Activated CD4-positive, alpha-beta memory T cell treated with anti-CD3 and anti-CD28 coated beads, Interleukin-2, amount 10 ng/mL, durations not matched to agents 7 days and 5 days (primary cell): ENCODE measurements at regions not wholly inside any gene's neighbourhood (a gene's known extent, or its start where the extent isn't known, plus 50 kb on each side); places are given as distances from the start of the nearest gene placed in this dataset.

ENCODE experiments used
- CTCF ChIA-PET: fragments of 350-600 bp; sonication (Branson Sonifier 250); formaldehyde crosslinking; loops from one replicate; lab custom pipeline; 2021; ENCODE audit warnings: antibody characterized with exemption, inconsistent platforms; lab: Charles Lee
- POLR2A ChIA-PET: fragments of 350-600 bp; sonication (Branson Sonifier 250); formaldehyde crosslinking; loops from one replicate; lab custom pipeline; 2021; ENCODE audit warnings: antibody characterized with exemption; lab: Charles Lee
- DNase-seq: peaks from one replicate; pipeline ENCODE4 v3.0.0-alpha.2; 2020
- H3K27ac Mint-ChIP-seq: one replicate; pipeline ENCODE4 v1.8.0; 2021; ENCODE audit warnings: mild to moderate bottlenecking, mixed read lengths
- H3K27me3 Mint-ChIP-seq: one replicate; pipeline ENCODE4 v1.8.0; 2021; ENCODE audit warnings: mixed read lengths
- H3K36me3 Mint-ChIP-seq: one replicate; pipeline ENCODE4 v1.8.0; 2021; ENCODE audit warnings: low read depth, mixed read lengths
- H3K4me1 Mint-ChIP-seq: one replicate; pipeline ENCODE4 v1.8.0; 2021; ENCODE audit warnings: mixed read lengths
- H3K4me3 Mint-ChIP-seq: one replicate; pipeline ENCODE4 v1.8.0; 2021; ENCODE audit warnings: mild to moderate bottlenecking, mixed read lengths
- H3K9me3 Mint-ChIP-seq: one replicate; pipeline ENCODE4 v1.8.0; 2021; ENCODE audit warnings: mixed read lengths

DNA sequence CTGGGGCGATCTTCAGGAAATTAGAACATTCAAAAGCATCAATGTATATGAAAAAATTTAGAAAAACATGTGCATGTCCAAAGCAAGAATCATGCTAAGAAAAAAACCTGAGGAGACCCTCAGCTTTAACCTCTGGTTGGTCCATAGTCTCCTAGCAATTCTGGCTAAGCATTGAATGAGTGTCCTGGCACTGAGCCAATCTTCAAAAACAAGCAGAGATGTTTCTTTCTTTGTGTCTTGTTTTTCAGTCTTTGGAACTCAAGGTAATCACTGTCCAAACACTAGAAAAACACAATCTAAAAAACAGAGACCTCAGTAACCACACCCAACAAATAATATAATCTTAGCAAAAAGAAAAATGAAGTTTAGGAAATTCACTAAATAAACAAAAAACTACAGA is 205.4 kb upstream of the CARD18 start:
- no peak for DNase-seq
- Mint-ChIP-seq H3K27ac (no peak overlapping the region), H3K9me3 (peaks cover under 1% of the 10 kb centered on the region), H3K4me1 (no peaks in the 10 kb centered on the region), H3K4me3 (no peak overlapping the region), H3K27me3 (no peaks in the 10 kb centered on the region), H3K36me3 (no peaks in the 10 kb centered on the region)
- ChIA-PET POLR2A (no interaction called here), CTCF (no interaction called here)

DNA sequence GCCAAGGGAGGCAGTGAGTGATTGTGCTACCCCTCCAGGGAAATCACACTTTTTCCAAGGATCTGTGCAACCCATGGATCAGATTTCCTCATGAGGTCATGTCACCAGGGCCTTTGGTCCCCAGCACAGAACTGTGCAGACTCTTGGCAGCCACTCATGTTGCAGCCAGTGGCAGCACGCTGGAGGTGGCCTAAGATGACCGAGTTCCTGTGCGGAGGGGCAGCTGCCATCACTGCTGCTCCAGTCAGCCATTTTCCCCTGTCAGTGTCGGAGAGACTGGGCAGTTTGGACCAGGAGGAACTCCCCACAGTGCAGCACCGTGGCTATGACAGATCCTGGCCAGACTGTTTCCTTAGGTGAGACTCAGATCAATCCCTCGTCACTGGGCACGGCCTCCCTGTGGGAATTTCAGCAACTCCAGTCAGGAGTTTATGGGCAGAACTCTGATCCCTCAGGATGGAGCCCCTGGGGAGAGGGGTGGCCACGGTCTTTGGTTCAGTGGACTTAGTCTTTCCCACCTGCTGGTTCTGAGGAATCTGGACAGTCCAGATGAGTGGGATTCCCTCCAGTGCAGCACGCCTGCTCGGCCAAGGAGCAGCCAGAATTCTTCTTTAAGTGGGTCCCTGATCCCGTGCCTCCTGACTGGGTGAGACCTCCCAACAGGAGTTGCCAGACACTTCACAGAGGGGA is 194.6 kb upstream of the CARD18 start:
- POLR2A ChIA-PET = no interaction called here
- DNase-seq = no peak
- no peak overlapping the region for H3K4me3 Mint-ChIP-seq
- H3K9me3 Mint-ChIP-seq = peaks cover 5% of the 10 kb centered on the region
- no peak overlapping the region for H3K27ac Mint-ChIP-seq
- no peaks in the 10 kb centered on the region for H3K27me3 Mint-ChIP-seq
- CTCF ChIA-PET = no interaction called here
- no peaks in the 10 kb centered on the region for H3K36me3 Mint-ChIP-seq
- no peaks in the 10 kb centered on the region for H3K4me1 Mint-ChIP-seq

DNA sequence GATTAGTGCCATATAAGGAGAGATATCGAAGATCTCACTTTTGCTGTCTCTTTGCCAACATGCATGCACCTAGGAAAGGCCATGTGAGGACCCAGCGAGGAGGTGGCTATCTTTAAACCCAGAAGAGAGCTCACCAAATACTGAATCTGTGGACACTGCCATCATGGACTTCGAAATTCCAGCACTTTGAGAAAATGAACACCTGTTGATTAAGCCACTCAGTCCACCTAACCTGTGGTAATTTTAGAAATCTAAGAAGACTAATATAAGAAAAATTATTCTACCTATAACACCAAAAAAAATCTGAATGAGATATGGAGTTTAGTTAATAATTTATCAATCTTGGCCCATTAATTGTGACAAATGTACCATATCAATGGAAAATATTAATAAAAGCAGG is 193.6 kb upstream of the CARD18 start:
- H3K4me3 Mint-ChIP-seq = no peak overlapping the region
- POLR2A ChIA-PET = no interaction called here
- DNase-seq = no peak
- H3K4me1 Mint-ChIP-seq = no peaks in the 10 kb centered on the region
- H3K27ac Mint-ChIP-seq = no peak overlapping the region
- H3K27me3 Mint-ChIP-seq = no peaks in the 10 kb centered on the region
- H3K9me3 Mint-ChIP-seq = peaks cover 5% of the 10 kb centered on the region
- CTCF ChIA-PET = no interaction called here
- no peaks in the 10 kb centered on the region for H3K36me3 Mint-ChIP-seq

DNA sequence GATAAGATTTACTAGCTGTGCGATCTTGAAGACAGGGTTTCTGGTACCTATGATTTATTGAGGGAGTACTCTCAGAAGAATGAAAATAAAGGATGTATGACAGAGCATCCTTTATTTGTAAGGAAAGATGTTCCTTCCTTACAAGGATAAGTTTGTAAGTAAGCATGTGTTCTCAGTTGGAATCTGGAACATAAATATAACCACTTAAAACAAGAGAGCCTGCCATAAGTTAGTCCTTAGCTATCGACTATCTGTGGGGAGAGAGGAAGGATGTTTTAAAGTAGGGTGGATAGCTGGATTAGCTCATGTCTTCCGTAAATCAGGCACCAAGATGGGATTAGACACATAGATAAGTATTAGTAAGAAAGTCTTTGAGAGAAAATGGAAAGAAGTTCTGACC is 192.6 kb upstream of the CARD18 start:
- DNase-seq = no peak
- no peaks in the 10 kb centered on the region for H3K4me1 Mint-ChIP-seq
- no peak overlapping the region for H3K27ac Mint-ChIP-seq
- POLR2A ChIA-PET = no interaction called here
- H3K36me3 Mint-ChIP-seq = no peaks in the 10 kb centered on the region
- H3K27me3 Mint-ChIP-seq = no peaks in the 10 kb centered on the region
- CTCF ChIA-PET = no interaction called here
- H3K9me3 Mint-ChIP-seq = peaks cover 5% of the 10 kb centered on the region
- no peak overlapping the region for H3K4me3 Mint-ChIP-seq

DNA sequence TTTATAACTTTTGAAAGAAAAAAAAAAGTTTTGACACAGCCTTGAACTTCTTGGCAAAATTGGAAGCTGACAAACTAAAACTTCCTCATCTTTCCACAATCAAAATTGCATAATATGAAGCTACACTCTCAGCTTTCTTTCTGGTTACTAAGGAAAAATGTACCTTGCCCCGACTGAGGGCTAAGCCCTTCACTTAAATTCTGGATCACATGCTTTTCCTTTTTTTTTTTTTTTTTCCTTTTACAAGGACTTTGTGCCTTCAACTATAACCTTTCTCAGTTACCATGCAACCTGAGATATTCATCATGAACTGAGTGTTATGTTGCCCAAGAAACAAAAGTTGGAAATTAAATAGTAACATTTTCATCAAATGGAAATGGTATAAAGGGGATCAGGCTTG is 188.5 kb upstream of the CARD18 start:
- ChIA-PET POLR2A (no interaction called here), CTCF (interaction anchor here (0.7 kb wide), 1 partner anchor 374 kb away, joined by 3 read pairs; no protein-coding TSS in a partner anchor)
- Mint-ChIP-seq H3K27me3 (no peaks in the 10 kb centered on the region), H3K9me3 (no peaks in the 10 kb centered on the region), H3K27ac (no peak overlapping the region), H3K36me3 (no peaks in the 10 kb centered on the region), H3K4me3 (no peak overlapping the region), H3K4me1 (no peaks in the 10 kb centered on the region)
- no peak for DNase-seq

DNA sequence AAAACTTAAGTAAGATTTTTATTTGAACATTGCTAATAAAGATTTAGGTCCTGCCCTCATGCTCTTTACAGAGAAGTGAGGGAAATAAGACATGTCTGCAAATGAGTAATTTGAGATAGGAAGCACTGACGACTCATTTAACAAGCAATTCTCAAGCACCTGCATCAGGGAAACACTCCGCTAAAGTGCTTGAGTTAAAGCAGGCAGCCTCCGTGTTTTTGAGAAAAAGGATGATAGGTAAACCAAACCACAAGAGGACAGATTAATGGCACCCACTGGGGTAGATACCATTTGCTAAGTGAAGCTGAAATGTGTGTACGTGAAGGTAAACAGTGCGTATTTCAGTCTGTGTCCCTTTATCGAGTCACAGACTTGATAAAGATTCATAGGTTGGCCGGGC is 184.6 kb upstream of the CARD18 start:
- H3K4me3 Mint-ChIP-seq = no peak overlapping the region
- H3K4me1 Mint-ChIP-seq = no peaks in the 10 kb centered on the region
- no peaks in the 10 kb centered on the region for H3K9me3 Mint-ChIP-seq
- H3K27ac Mint-ChIP-seq = no peak overlapping the region
- H3K27me3 Mint-ChIP-seq = peaks cover 2% of the 10 kb centered on the region
- CTCF ChIA-PET = interaction anchor here (1.0 kb wide), 1 partner anchor 121 kb away, joined by 3 read pairs; no protein-coding TSS in a partner anchor
- no peak for DNase-seq
- no peaks in the 10 kb centered on the region for H3K36me3 Mint-ChIP-seq
- POLR2A ChIA-PET = no interaction called here

DNA sequence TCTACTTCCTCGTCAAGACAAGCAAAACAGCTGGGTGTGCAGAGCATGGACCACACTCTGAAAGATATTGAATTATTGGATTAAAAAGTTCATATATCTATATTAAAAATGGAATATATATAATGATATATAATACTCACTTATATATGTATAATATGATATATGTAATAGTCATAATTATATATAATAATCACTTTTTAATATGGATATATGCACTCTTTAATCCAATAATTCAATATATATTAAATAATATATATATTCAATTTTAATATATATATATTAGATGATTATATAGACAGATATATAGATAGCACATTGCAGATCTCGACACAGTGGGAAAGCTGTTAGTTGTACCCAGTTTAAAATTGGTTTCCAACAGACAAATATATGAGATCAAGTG is 182.1 kb upstream of the CARD18 start:
- Mint-ChIP-seq H3K36me3 (no peaks in the 10 kb centered on the region), H3K9me3 (no peaks in the 10 kb centered on the region), H3K4me1 (no peaks in the 10 kb centered on the region), H3K27me3 (peaks cover 2% of the 10 kb centered on the region), H3K27ac (no peak overlapping the region), H3K4me3 (no peak overlapping the region)
- DNase-seq = no peak
- ChIA-PET CTCF (no interaction called here), POLR2A (no interaction called here)

DNA sequence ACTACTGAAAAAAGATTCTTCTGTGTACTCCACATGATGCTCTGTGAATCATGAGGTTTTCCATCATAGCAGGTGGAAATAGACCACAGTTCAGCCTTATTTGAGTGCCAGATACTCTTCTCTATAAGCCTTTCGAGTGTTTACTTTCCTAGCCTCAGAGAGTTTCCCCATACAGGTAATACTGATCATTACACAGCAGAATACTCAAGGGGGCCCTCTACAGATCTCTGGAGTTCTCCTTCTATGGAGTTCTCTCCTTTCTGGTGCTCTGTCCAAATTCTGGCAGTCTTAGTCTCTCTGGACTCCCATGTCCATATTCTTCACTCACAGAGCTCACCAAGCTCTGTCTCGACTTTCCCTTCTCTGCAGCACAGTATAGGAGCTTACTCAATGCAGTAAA is 175.7 kb upstream of the CARD18 start:
- Mint-ChIP-seq H3K4me1 (no peaks in the 10 kb centered on the region), H3K36me3 (no peaks in the 10 kb centered on the region), H3K9me3 (no peaks in the 10 kb centered on the region), H3K4me3 (no peak overlapping the region), H3K27ac (no peak overlapping the region), H3K27me3 (no peaks in the 10 kb centered on the region)
- ChIA-PET POLR2A (no interaction called here), CTCF (interaction anchor here (0.5 kb wide), 1 partner anchor 438 kb away, joined by 3 read pairs; no protein-coding TSS in a partner anchor)
- DNase-seq = no peak

DNA sequence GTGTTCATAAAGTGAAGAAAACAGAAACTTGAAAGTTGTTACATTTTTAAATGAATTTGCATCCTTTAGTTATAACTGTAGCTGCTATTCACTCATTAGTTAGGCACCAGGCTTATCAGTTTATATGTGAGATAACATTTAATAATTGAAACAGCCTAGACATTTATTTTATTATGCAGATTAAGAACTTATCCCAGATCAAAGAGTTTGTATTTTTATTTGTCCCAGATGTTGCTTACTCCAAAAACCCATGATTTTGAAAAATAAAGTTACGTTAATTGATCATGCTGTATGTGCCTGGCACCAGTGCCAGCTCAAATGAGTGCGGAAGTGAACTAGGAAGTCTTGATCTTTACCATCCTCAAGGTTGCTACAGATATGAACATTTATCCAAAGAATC is 172.7 kb upstream of the CARD18 start:
- Mint-ChIP-seq H3K36me3 (no peaks in the 10 kb centered on the region), H3K4me1 (no peaks in the 10 kb centered on the region), H3K27me3 (no peaks in the 10 kb centered on the region), H3K27ac (no peak overlapping the region), H3K4me3 (no peak overlapping the region), H3K9me3 (no peaks in the 10 kb centered on the region)
- ChIA-PET CTCF (interaction anchor here (0.6 kb wide), 1 partner anchor 148 kb away, joined by 3 read pairs; no protein-coding TSS in a partner anchor), POLR2A (no interaction called here)
- no peak for DNase-seq

DNA sequence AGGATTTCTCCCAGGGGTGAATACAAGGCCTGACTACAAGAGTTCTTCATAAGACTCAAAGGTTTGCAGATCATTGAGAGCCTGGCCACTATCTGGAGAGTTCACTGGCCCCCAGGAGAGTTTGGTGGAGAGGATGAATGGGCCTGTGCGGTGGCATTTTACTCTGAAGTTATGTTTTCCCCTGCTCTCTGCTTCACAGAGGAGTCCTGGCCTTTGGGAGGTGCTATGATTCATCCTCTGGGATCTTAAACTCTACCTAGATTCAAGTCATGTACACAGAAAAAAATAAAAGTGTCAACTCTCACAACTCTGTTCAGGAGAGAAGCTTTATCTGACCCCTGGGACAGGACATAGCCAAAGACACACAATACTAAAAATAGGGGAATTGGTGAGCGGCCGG is 159.1 kb upstream of the CARD18 start:
- POLR2A ChIA-PET = no interaction called here
- no peak overlapping the region for H3K27ac Mint-ChIP-seq

DNA sequence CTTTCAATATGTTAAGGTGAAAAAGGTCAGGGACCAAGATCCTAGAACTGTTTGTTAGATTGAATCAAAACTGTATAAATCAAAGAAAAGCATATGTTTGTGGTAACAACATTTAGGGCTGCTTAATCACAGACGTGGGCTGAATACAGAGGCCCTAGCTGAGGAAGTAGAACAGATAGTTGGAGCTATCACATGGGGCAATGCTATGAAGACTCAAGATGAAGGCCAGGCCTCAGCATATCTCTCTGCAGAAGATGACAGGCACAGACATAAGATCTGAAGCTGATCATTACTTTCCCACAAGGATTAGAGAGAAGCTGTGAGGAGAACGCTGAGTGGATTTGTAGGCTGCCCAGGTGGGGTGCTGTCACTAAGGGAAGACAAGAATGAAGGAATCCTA is 158.6 kb upstream of the CARD18 start:
- Mint-ChIP-seq H3K27me3 (no peaks in the 10 kb centered on the region), H3K27ac (no peak overlapping the region), H3K4me1 (peaks cover 7% of the 10 kb centered on the region), H3K4me3 (no peak overlapping the region), H3K9me3 (no peaks in the 10 kb centered on the region), H3K36me3 (no peaks in the 10 kb centered on the region)
- ChIA-PET POLR2A (no interaction called here), CTCF (no interaction called here)
- DNase-seq = no peak

More for the DNA sequence above, 159.1 kb upstream of the CARD18 start:
- CTCF ChIA-PET = interaction anchor here (1.4 kb wide), 1 partner anchor 7 kb away, joined by 3 read pairs; no protein-coding TSS in a partner anchor
- no peak for DNase-seq
- no peaks in the 10 kb centered on the region for H3K9me3 Mint-ChIP-seq
- H3K4me3 Mint-ChIP-seq = no peak overlapping the region
- no peaks in the 10 kb centered on the region for H3K36me3 Mint-ChIP-seq
- H3K4me1 Mint-ChIP-seq = peaks cover 7% of the 10 kb centered on the region
- H3K27me3 Mint-ChIP-seq = no peaks in the 10 kb centered on the region

DNA sequence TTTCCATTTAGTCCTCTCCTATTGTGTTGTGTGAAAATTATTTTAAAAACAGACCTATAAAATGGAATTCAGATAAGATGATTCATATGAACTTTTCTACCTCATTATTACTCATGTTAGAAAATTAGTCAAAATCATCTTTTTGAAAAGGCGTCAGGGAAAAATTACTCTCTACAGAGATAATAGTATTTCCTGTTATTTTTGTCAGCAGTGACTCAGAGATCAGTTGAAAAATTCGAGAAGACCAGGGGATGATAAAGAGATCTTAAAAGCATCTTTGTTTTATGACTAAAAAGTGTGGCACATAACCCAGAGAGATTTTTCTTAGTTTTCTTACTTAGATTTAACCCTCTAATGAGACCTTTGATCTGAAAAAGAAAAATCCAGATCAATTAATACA is 157.9 kb upstream of the CARD18 start:
- H3K4me3 Mint-ChIP-seq = no peak overlapping the region
- CTCF ChIA-PET = no interaction called here
- H3K9me3 Mint-ChIP-seq = no peaks in the 10 kb centered on the region
- DNase-seq = no peak
- no peak overlapping the region for H3K27ac Mint-ChIP-seq
- no peaks in the 10 kb centered on the region for H3K27me3 Mint-ChIP-seq
- no peaks in the 10 kb centered on the region for H3K36me3 Mint-ChIP-seq
- H3K4me1 Mint-ChIP-seq = peaks cover 7% of the 10 kb centered on the region
- POLR2A ChIA-PET = no interaction called here

DNA sequence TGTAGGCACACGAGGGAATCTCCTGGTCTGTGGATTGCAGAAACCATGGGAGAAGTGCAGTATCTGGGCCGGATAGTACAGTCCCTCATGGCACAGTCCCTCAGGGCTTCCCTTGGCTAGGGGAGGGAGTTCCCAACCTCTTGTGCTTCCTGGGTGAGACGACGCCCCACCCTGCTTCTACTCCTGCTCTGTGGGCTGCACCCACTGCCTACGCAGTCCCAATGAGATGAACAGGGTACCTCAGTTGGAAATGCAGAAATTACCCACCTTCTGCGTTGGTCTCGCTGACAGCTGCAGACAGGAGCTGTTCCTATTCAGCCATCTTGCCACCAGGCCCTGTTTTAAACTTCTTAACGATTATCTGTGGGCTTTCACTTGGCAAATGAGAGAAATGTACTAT is 157.2 kb upstream of the CARD18 start:
- no peak for DNase-seq
- H3K27ac Mint-ChIP-seq = no peak overlapping the region
- peaks cover 7% of the 10 kb centered on the region for H3K4me1 Mint-ChIP-seq
- H3K4me3 Mint-ChIP-seq = no peak overlapping the region
- ChIA-PET POLR2A (no interaction called here), CTCF (no interaction called here)
- no peaks in the 10 kb centered on the region for H3K36me3 Mint-ChIP-seq
- no peaks in the 10 kb centered on the region for H3K27me3 Mint-ChIP-seq
- H3K9me3 Mint-ChIP-seq = peaks cover 1% of the 10 kb centered on the region

DNA sequence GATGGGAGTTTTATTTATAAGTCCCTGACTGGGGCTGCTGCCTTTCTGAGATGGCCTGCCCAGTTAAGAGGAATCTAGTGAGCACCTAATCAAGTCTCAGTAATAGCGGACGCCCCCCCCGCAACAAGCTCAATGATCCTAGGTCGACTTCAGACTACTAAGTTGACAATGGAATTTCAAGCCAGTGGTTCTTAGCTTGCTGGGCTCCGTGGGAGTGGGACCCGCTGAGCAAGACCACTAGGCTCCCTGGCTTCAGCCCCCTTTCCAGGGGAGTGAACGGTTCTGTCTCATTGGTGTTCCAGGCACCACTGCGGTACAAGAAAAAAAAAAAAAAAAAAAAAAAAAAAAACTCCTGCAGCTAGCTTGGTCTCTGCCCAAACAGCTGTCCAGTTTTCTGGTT is 156.8 kb upstream of the CARD18 start:
- H3K27ac Mint-ChIP-seq = no peak overlapping the region
- CTCF ChIA-PET = no interaction called here
- peaks cover 7% of the 10 kb centered on the region for H3K4me1 Mint-ChIP-seq
- no peak for DNase-seq
- H3K4me3 Mint-ChIP-seq = no peak overlapping the region
- H3K27me3 Mint-ChIP-seq = no peaks in the 10 kb centered on the region
- POLR2A ChIA-PET = no interaction called here
- H3K9me3 Mint-ChIP-seq = peaks cover 2% of the 10 kb centered on the region
- H3K36me3 Mint-ChIP-seq = no peaks in the 10 kb centered on the region
